Hepatocyte (in vitro differentiated cells): ENCODE measurements at regions not wholly inside any gene's neighbourhood (a gene's known extent, or its start where the extent isn't known, plus 50 kb on each side); places are given as distances from the start of the nearest gene placed in this dataset.

Experiments used
- EZH2 ChIP-seq: fragments of 200-600 bp; sonication (generic); IDR thresholded peaks from 2 replicates; pipeline ENCODE4 v1.6.1; 2016; ENCODE audit warnings: antibody characterized with exemption, mild to moderate bottlenecking, borderline replicate concordance
- EZH2phosphoT487 ChIP-seq: fragments of 200-600 bp; sonication (generic); IDR thresholded peaks from one replicate; pipeline ENCODE4 v1.6.1; 2018; ENCODE audit warnings: antibody characterized with exemption, mild to moderate bottlenecking, low read depth, moderate library complexity; ENCODE audit not compliant: unreplicated experiment, severe bottlenecking
- TF ChIP-seq, protein P1 (sequence below): fragments of 200-600 bp; sonication (generic); IDR thresholded peaks from 2 replicates; pipeline ENCODE4 v1.5.1; 2016; ENCODE audit warnings: antibody characterized with exemption, mild to moderate bottlenecking; ENCODE audit not compliant: poor library complexity

DNA sequence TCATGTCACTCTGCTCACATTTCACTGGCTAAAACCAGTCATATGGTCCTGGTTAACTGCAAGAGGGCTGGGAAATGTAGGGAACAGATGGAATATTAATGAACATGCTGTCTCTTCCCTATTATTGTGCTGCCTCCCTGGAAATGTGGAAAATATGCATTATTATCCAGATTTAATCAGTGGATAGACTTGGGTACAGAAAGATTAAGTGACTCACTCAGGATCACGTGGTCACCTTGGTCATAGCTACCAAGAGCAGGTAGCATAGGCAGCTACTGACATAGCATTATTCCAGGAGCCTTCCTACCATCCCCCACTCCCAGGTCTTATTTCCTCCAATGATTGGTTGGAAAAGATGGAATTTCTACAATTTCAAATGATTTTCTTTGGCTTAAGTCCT lies 141.1 kb downstream of the HRH4 start:
- TF ChIP-seq, protein P1, sequence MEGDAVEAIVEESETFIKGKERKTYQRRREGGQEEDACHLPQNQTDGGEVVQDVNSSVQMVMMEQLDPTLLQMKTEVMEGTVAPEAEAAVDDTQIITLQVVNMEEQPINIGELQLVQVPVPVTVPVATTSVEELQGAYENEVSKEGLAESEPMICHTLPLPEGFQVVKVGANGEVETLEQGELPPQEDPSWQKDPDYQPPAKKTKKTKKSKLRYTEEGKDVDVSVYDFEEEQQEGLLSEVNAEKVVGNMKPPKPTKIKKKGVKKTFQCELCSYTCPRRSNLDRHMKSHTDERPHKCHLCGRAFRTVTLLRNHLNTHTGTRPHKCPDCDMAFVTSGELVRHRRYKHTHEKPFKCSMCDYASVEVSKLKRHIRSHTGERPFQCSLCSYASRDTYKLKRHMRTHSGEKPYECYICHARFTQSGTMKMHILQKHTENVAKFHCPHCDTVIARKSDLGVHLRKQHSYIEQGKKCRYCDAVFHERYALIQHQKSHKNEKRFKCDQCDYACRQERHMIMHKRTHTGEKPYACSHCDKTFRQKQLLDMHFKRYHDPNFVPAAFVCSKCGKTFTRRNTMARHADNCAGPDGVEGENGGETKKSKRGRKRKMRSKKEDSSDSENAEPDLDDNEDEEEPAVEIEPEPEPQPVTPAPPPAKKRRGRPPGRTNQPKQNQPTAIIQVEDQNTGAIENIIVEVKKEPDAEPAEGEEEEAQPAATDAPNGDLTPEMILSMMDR = no peak
- TF ChIP-seq EZH2 = no peak
- TF ChIP-seq EZH2phosphoT487 = no peak
